Fibroblast of lung (primary cell): ENCODE measurements at regions not wholly inside any gene's neighbourhood (a gene's known extent, or its start where the extent isn't known, plus 50 kb on each side); places are given as distances from the start of the nearest gene placed in this dataset.

Source experiments
- EZH2 ChIP-seq: IDR thresholded peaks from 2 replicates; pipeline ENCODE4 v1.5.1; 2012; ENCODE audit warnings: low read length, control low read depth, mild to moderate bottlenecking; ENCODE audit errors: missing control alignments
- TF ChIP-seq, protein P1 (sequence below), 2 donors: IDR thresholded peaks in 1 of 2; conservative IDR thresholded peaks in 1 of 2; 1 replicate in 1 of 2; 2 replicates in 1 of 2; pipeline ENCODE4 v1.5.1; 2011 to 2012; ENCODE audit warnings: low read length in 2 of 2, control low read depth in 1 of 2, inconsistent platforms in 1 of 2, low read depth in 1 of 2, mild to moderate bottlenecking in 1 of 2

DNA sequence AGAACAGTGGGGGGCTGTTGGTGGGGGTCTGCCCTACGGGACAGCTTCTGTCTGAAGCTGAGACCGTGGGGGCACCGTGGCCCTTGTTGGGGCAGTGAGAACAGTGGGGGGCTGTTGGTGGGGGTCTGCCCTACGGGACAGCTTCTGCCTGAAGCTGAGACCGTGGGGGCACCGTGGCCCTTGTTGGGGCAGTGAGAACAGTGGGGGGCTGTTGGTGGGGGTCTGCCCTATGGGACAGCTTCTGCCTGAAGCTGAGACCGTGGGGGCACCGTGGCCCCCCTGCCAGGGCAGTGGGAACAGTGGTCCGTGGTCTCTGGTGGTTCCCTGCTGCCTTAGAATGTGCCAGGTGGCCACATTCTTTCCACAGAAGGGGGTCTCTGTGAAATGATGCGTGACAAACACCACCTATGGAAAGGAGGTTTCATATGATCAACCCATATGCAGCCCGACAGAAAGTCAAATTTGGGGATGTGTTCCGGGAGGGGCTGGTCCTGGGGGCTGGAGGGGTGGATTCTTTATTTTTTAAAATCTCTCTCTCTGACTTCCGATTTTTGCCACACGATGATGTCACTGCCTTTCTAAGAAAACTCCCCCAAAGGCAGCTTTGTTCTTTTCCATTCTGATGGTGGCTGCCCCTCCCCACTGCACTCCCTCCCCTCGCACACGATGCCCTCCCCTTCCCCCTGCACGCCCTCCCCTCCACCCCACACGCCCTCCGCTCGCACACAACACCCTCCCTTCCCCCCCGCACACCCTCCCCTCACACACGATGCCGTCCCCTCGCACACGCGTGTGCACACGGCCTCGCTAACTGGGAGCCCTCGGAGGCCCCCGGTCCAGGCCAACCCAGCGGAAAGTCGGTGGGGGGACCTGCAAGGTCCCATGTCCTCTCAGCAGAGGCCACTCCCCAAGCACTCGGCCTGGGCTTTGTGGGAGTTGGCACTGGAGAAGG, 1186.5 kb downstream of the BRD1 start:
- no peak for TF ChIP-seq EZH2
- TF ChIP-seq, protein P1, sequence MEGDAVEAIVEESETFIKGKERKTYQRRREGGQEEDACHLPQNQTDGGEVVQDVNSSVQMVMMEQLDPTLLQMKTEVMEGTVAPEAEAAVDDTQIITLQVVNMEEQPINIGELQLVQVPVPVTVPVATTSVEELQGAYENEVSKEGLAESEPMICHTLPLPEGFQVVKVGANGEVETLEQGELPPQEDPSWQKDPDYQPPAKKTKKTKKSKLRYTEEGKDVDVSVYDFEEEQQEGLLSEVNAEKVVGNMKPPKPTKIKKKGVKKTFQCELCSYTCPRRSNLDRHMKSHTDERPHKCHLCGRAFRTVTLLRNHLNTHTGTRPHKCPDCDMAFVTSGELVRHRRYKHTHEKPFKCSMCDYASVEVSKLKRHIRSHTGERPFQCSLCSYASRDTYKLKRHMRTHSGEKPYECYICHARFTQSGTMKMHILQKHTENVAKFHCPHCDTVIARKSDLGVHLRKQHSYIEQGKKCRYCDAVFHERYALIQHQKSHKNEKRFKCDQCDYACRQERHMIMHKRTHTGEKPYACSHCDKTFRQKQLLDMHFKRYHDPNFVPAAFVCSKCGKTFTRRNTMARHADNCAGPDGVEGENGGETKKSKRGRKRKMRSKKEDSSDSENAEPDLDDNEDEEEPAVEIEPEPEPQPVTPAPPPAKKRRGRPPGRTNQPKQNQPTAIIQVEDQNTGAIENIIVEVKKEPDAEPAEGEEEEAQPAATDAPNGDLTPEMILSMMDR (conservative IDR thresholded peaks at IDR 0.05 in 1 of 2, IDR thresholded peaks at IDR 0.05 in 1 of 2; ENCODE audit: low read depth in 1 of 2, low read length in 2 of 2) = no peak
